ENCODE measurements at regions not wholly inside any gene's neighbourhood (a gene's known extent, or its start where the extent isn't known, plus 50 kb on each side); places are given as distances from the start of the nearest gene placed in this dataset.

DNA sequence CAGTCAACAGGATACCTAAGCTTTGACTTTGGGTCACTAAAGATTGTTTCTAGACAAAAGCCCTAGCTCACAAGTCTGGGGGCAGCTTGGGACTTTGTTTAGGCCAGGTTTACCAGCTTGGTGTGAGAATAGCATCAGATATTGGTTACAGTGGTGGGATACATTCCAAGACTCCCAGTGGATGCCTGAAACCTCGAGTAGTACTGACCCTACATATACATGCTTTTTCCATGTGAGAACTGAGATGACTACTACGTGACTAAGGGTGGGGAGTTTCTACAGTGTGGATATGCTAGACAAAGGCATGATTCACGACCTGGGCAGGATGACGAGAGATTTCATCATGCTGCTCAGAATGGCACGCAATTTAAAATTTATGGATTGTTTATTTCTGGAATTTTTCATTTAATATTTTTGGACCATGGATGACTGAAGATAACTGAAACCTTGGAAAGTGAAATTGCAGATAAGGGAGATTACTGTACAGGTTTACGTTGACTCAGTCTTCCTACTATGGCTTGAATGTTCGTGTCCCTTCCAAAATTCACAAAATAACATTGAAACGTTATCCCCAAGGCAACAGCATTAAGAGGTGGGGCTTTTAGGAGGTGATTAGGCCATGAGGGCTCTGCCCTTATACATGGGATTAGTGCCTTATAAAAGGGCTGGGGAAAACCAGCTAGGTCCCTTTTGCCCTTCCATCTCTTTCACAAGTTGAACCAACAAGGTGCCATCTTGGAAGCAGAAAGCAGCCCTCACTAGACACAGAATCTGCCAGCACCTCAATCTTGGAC lies 50.2 kb upstream of the CTAGE1 start:
- peaks cover 1% of the 10 kb centered on the region; the same call in 1 of the 2 replicates for H3K27me3 ChIP-seq (replicated peaks; ENCODE audit: control insufficient read depth, insufficient read depth, low read length)
- no peak for DNase-seq (ENCODE audit: extremely low read depth, insufficient read length)
- TF ChIP-seq, protein P1, sequence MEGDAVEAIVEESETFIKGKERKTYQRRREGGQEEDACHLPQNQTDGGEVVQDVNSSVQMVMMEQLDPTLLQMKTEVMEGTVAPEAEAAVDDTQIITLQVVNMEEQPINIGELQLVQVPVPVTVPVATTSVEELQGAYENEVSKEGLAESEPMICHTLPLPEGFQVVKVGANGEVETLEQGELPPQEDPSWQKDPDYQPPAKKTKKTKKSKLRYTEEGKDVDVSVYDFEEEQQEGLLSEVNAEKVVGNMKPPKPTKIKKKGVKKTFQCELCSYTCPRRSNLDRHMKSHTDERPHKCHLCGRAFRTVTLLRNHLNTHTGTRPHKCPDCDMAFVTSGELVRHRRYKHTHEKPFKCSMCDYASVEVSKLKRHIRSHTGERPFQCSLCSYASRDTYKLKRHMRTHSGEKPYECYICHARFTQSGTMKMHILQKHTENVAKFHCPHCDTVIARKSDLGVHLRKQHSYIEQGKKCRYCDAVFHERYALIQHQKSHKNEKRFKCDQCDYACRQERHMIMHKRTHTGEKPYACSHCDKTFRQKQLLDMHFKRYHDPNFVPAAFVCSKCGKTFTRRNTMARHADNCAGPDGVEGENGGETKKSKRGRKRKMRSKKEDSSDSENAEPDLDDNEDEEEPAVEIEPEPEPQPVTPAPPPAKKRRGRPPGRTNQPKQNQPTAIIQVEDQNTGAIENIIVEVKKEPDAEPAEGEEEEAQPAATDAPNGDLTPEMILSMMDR (IDR thresholded peaks at IDR 0.05; ENCODE audit: insufficient read depth, low read length, poor library complexity, severe bottlenecking), result no peak
- no peaks in the 10 kb centered on the region for H3K36me3 ChIP-seq (ENCODE audit: control insufficient read depth, insufficient read depth, low read length)
- H3K4me3 ChIP-seq (replicated peaks; ENCODE audit: low read depth, low read length), result no peak overlapping the region

DNA sequence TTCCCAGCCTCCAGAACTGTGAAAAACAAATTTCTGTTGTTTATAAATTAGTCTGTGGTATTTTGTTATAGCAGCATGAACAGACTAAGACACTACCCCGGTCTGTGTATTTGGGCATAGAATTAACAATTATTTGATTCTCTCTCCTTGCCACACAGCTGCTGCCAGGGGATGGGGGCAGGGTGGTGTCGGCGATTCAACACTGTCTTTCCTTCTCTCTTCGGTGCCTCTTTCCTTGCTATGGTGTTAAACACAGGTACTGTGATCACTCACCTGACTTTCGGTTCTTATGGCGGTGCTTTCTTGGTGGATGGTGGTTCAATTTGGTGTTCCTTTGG lies 50.8 kb upstream of the CTAGE1 start:
- H3K27me3 ChIP-seq (replicated peaks; ENCODE audit: control insufficient read depth, insufficient read depth, low read length), result peaks cover 1% of the 10 kb centered on the region; the same call in 1 of the 2 replicates
- DNase-seq (ENCODE audit: extremely low read depth, insufficient read length), result no peak
- no peak overlapping the region for H3K4me3 ChIP-seq (replicated peaks; ENCODE audit: low read depth, low read length)
- no peaks in the 10 kb centered on the region for H3K36me3 ChIP-seq (ENCODE audit: control insufficient read depth, insufficient read depth, low read length)
- TF ChIP-seq, protein P1 (IDR thresholded peaks at IDR 0.05; ENCODE audit: insufficient read depth, low read length, poor library complexity, severe bottlenecking), result no peak

DNA sequence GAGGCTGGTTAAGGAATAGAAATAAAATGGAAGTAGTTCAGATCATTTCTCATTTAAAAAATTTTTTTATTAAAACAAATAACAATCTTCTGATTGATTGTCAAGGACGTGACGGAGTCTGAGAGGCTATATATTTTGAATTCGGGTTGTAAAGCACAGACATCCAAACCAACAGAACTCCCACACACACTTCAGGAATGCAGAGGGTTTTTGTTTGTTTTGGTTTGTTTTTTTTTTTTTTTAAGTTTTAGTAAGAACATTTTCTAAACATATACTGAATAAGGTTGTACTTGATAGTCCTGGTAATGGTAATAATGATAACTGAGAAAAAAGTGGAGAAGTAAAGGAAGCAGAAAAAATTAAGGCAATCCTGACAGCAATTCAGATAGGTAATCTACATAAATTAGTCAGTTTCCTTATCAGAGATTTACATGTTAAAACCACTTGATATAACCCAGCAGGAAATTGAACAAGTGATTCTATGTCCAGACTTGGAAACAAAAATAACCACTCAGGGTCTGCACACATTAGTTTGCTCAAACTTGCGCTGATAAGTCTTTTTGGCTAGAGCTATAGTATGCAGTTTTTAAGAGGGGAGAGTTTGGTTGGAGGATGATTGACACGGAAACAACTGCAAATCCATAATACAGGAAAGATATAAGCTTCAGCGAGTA lies 51.5 kb upstream of the CTAGE1 start:
- Histone ChIP-seq H3K27me3 (replicated peaks; ENCODE audit: control insufficient read depth, insufficient read depth, low read length) (peaks cover 1% of the 10 kb centered on the region; the same call in 1 of the 2 replicates), H3K4me3 (replicated peaks; ENCODE audit: low read depth, low read length) (no peak overlapping the region), H3K36me3 (ENCODE audit: control insufficient read depth, insufficient read depth, low read length) (no peaks in the 10 kb centered on the region)
- no peak for DNase-seq (ENCODE audit: extremely low read depth, insufficient read length)
- TF ChIP-seq, protein P1 (IDR thresholded peaks at IDR 0.05; ENCODE audit: insufficient read depth, low read length, poor library complexity, severe bottlenecking), result no peak

DNA sequence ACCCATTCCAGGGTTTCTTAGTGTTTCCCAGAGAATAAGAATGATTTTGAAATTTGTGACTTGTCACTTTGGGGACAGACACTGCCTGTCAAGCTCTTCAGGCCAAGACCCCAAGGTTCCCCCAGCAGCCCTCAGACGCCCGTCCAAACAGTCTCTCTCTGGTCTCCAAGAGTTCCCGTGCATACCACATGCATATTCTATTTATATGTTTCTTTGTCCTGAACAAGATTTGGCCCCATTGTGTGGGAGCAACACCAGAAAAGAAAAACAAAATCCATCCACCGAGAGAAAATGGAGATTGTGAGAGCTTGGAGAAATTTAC lies 52.2 kb upstream of the CTAGE1 start:
- DNase-seq (ENCODE audit: extremely low read depth, insufficient read length), result no peak
- peaks cover 1% of the 10 kb centered on the region; the same call in 1 of the 2 replicates for H3K27me3 ChIP-seq (replicated peaks; ENCODE audit: control insufficient read depth, insufficient read depth, low read length)
- TF ChIP-seq, protein P1 (IDR thresholded peaks at IDR 0.05; ENCODE audit: insufficient read depth, low read length, poor library complexity, severe bottlenecking), result no peak
- H3K36me3 ChIP-seq (ENCODE audit: control insufficient read depth, insufficient read depth, low read length), result no peaks in the 10 kb centered on the region
- H3K4me3 ChIP-seq (replicated peaks; ENCODE audit: low read depth, low read length), result no peak overlapping the region

DNA sequence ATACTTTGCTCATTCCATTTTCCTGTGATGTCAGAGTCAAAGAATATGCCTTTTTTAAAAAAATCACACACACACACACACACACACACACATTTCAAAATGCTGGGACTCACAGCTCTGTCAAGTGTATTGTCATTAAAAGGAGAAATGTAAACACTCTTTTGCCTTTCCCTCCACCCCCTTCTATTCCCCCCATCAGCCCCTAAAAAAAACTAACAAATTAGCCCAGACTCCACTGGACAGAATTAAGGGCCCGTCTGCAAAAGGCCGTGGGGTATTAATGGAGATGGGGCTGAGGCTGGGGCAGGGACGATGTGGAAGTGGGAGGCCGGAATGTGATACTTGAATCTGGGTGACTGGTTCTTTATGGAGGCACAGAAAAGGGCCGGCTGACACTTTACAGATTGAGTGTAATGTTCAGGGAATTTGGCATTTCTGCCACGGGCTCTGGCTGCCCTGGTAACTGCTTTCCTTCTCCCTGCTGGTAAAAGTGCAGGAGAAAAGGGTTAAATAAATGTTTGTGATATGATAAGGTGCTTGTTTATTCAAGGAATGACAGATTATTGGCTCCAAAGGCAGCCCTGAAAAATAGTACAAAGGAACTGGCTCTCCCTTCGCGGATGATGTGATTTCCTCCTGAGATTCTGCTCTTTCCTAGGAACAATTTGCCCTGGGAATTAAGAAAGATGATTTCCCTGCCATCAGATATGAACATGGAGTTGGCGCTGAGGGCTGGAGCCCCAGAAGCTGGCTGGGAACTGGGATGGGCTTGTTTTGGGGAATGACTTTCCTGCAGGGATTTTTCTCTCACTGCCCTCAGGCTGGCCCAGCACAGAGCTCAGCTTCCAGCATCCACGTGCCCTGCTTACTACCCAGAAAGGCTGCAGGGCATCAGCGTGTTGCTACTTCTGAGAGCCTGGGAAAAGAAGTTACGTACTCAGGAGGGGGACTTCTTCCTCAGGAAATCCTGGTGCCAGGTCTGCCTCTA lies 52.8 kb upstream of the CTAGE1 start:
- Histone ChIP-seq H3K27me3 (replicated peaks; ENCODE audit: control insufficient read depth, insufficient read depth, low read length) (peaks cover 1% of the 10 kb centered on the region; the same call in 1 of the 2 replicates), H3K36me3 (ENCODE audit: control insufficient read depth, insufficient read depth, low read length) (no peaks in the 10 kb centered on the region), H3K4me3 (replicated peaks; ENCODE audit: low read depth, low read length) (no peak overlapping the region)
- DNase-seq (ENCODE audit: extremely low read depth, insufficient read length), result no peak
- TF ChIP-seq, protein P1 (IDR thresholded peaks at IDR 0.05; ENCODE audit: insufficient read depth, low read length, poor library complexity, severe bottlenecking), result no peak
